ENCODE measurements at regions not wholly inside any gene's neighbourhood (a gene's known extent, or its start where the extent isn't known, plus 50 kb on each side); places are given as distances from the start of the nearest gene placed in this dataset.

DNA sequence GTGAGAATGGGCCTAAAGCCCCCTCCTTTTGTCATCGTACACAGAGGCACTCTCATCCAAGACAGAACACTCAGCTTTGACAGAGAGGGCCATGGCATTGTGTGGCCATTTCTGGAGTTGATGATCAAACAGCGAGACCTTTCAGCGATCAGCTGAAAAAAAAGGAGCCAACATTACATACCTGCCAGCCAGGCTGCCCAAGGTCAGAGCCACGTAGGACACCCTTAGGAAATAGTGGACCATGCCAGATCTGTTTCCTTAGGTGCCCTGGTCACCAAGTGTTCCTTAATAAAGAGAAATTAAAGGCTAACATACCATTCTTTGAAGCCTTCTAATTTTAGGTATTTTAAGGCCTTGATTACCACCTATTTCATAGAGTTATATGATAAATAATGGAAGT is 105.5 kb upstream of the PRLR start:
- Mint-ChIP-seq H3K27me3 (ENCODE audit: low read depth in 2 of 2) (no peaks in the 10 kb centered on the region), H3K36me3 (no peaks in the 10 kb centered on the region), H3K4me3 (no peak overlapping the region), H3K4me1 (no peaks in the 10 kb centered on the region), H3K27ac (no peak overlapping the region), H3K9me3 (peaks cover 3 to 5% of the 10 kb centered on the region in 2 donors)
- intact Hi-C loops (cut with micrococcal nuclease) = no loop called here
- Histone ChIP-seq H3K36me3 (ENCODE audit: control insufficient read depth, insufficient read depth, low read length) (no peaks in the 10 kb centered on the region), H3K27ac (ENCODE audit: low read length) (no peak overlapping the region), H3K4me1 (ENCODE audit: control insufficient read depth, insufficient read depth, low read length) (no peaks in the 10 kb centered on the region), H3K4me3 (ENCODE audit: low read length) (no peak overlapping the region), H3K9me3 (ENCODE audit: control insufficient read depth, insufficient read depth, low read length) (no peaks in the 10 kb centered on the region), H3K27me3 (ENCODE audit: control insufficient read depth, insufficient read depth, low read length) (no peaks in the 10 kb centered on the region)
- TF ChIP-seq, protein P1, sequence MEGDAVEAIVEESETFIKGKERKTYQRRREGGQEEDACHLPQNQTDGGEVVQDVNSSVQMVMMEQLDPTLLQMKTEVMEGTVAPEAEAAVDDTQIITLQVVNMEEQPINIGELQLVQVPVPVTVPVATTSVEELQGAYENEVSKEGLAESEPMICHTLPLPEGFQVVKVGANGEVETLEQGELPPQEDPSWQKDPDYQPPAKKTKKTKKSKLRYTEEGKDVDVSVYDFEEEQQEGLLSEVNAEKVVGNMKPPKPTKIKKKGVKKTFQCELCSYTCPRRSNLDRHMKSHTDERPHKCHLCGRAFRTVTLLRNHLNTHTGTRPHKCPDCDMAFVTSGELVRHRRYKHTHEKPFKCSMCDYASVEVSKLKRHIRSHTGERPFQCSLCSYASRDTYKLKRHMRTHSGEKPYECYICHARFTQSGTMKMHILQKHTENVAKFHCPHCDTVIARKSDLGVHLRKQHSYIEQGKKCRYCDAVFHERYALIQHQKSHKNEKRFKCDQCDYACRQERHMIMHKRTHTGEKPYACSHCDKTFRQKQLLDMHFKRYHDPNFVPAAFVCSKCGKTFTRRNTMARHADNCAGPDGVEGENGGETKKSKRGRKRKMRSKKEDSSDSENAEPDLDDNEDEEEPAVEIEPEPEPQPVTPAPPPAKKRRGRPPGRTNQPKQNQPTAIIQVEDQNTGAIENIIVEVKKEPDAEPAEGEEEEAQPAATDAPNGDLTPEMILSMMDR (IDR thresholded peaks at IDR 0.05) = no peak
- ATAC-seq = no peak
- no peak for DNase-seq
- 87% methylated on average over 4 of the region's 4 CpGs for WGBS (ENCODE audit: insufficient coverage)

DNA sequence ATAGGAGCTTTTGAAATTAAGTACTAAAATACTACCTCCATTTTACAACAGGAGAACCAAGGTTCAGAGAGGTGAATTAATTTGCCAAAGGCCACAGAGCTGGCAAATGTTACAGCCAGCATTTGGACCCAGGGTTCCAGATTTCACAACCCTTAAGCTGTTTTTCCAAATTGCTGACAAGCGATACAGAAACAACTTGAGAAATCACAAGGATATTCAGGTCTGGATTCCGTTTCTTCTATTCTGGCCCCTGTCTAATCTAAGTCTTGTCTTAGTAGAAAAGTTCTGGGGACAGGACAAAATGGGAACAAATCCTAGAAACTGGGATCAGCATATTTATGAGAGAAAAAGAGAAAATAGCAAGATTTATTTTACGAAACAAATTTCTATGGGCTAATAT is 103.1 kb upstream of the PRLR start:
- intact Hi-C loops (cut with micrococcal nuclease) = no loop called here
- WGBS (ENCODE audit: insufficient coverage) = 86% methylated on average over 2 of the region's 3 CpGs

DNA sequence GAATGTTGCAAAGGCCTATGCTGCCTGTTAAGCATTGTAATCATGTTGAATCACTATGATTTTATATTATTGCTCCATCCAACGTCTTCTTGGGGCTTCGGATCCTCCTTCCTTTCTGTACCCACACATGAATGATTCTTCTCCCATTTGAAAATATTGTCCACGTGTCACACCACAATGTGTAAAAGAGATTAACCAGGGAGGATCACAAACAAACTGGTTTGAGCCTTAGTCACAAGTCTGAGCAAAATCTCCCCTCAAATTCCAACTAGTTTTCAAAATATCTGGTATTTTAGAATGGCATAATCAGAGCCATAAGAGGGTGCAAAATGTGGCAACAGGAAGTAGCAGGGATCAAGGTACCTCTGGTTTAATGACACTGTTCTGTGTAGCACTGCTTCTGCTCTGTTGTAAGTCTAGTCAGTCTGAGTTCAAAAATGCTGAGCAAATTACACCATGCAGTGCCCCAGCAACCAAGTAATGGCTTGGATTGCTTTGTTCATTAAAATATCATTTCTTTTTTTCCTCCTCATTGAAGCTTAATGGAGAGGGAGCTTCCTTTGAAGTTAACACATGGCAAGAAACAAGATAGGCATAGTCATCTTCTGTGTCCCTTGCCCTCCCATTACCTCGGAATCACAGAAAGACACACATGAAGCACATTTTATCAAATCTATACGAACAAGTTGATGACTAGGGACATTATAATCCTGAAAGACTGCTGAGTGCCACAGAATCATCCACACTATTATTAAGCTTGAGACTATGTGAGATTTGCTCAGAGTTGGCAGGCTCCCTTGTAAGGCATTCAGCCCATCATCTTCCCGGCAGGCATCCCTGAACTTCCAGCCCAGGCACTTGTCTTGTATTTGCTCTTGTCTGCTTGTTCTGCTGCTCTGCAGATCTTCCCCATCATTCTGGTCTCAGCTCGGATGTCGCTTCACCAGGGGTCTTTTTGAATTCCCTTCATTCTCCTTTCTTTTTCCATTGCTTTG is 102.0 kb upstream of the PRLR start:
- no peaks in the 10 kb centered on the region for H3K4me1 ChIP-seq (ENCODE audit: control insufficient read depth, insufficient read depth, low read length)
- Mint-ChIP-seq H3K27me3 (ENCODE audit: low read depth in 2 of 2) (no peaks in the 10 kb centered on the region), H3K4me1 (no peaks in the 10 kb centered on the region), H3K27ac (no peak overlapping the region), H3K9me3 (peaks cover 4 to 8% of the 10 kb centered on the region in 2 donors), H3K4me3 (no peak overlapping the region), H3K36me3 (no peaks in the 10 kb centered on the region)
- TF ChIP-seq, protein P1 (IDR thresholded peaks at IDR 0.05) = no peak
- no peaks in the 10 kb centered on the region for H3K9me3 ChIP-seq (ENCODE audit: control insufficient read depth, insufficient read depth, low read length)
- ATAC-seq = no peak
- WGBS (ENCODE audit: insufficient coverage) = 83% methylated on average over 7 of the region's 8 CpGs
- no peak overlapping the region for H3K4me3 ChIP-seq (ENCODE audit: low read length)
- no peaks in the 10 kb centered on the region for H3K27me3 ChIP-seq (ENCODE audit: control insufficient read depth, insufficient read depth, low read length)
- no peak for DNase-seq
- H3K27ac ChIP-seq (ENCODE audit: low read length) = no peak overlapping the region
- H3K36me3 ChIP-seq (ENCODE audit: control insufficient read depth, insufficient read depth, low read length) = no peaks in the 10 kb centered on the region
- intact Hi-C loops (cut with micrococcal nuclease) = no loop called here

More for the DNA sequence above, 103.1 kb upstream of the PRLR start:
- Mint-ChIP-seq H3K27me3 (ENCODE audit: low read depth in 2 of 2) (no peaks in the 10 kb centered on the region), H3K36me3 (no peaks in the 10 kb centered on the region), H3K27ac (no peak overlapping the region), H3K4me1 (no peaks in the 10 kb centered on the region), H3K9me3 (peaks cover 3 to 8% of the 10 kb centered on the region in 2 donors), H3K4me3 (no peak overlapping the region)
- no peak for DNase-seq
- H3K36me3 ChIP-seq (ENCODE audit: control insufficient read depth, insufficient read depth, low read length) = no peaks in the 10 kb centered on the region
- no peak for ATAC-seq
- no peaks in the 10 kb centered on the region for H3K4me1 ChIP-seq (ENCODE audit: control insufficient read depth, insufficient read depth, low read length)
- H3K4me3 ChIP-seq (ENCODE audit: low read length) = no peak overlapping the region
- TF ChIP-seq, protein P1 (IDR thresholded peaks at IDR 0.05) = no peak
- H3K9me3 ChIP-seq (ENCODE audit: control insufficient read depth, insufficient read depth, low read length) = no peaks in the 10 kb centered on the region
- no peak overlapping the region for H3K27ac ChIP-seq (ENCODE audit: low read length)
- no peaks in the 10 kb centered on the region for H3K27me3 ChIP-seq (ENCODE audit: control insufficient read depth, insufficient read depth, low read length)

Measured in natural killer cell (primary cell).